Stimulated activated CD8-positive, alpha-beta memory T cell treated with anti-CD3 and anti-CD28 coated beads, Interleukin-7, amount 100 ng/mL, for 24 hours (primary cell): ENCODE measurements at regions not wholly inside any gene's neighbourhood (a gene's known extent, or its start where the extent isn't known, plus 50 kb on each side); places are given as distances from the start of the nearest gene placed in this dataset.
"Not testable (repeated sequence)": the region's sequence is repeated elsewhere in the genome, so short reads cannot be mapped to it uniquely, and the experiment has no call there.

Experiments
- DNase-seq: peaks from one replicate; pipeline ENCODE4 v3.0.0-alpha.2; 2020; ENCODE audit warnings: low read depth

DNA sequence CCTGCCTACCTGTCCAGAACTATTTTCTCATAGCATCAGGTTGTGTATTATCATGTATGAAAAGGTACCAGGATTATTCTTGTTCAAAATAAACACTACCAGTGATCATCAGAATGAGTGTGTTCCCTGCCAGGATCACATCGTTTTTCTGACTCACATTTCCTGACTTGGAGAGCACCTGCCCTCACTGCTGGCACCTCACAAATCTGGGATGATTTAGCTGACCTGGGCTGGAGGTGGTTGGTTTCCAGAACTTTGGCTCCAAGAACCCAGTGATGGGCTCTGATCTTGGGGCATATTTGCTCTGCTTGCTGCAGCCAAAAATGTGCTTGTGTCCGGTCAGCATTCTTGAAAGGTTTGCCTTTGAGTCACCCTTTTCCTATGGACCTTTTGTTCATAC lies 836.3 kb upstream of the ACVR2A start:
- no peak for DNase-seq

DNA sequence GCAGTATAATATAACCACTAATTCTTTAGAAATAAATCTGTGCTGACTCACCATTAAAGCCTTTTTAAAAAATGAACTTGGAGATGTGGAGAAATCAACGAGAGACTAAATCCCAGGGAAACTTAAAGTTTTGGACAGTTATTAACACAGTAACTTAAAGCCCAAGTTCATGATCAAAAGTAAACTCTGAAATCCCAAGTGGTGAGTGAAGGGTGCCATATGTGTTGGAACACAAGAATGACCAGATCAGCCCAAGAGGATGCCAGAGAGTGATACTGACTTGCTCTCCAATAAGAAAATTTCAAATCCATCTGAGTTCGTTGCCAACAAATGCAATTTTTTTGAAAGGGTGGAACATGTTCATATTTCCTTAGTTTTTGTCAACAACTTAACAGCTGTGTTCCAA lies 838.1 kb upstream of the ACVR2A start:
- no peak for DNase-seq

DNA sequence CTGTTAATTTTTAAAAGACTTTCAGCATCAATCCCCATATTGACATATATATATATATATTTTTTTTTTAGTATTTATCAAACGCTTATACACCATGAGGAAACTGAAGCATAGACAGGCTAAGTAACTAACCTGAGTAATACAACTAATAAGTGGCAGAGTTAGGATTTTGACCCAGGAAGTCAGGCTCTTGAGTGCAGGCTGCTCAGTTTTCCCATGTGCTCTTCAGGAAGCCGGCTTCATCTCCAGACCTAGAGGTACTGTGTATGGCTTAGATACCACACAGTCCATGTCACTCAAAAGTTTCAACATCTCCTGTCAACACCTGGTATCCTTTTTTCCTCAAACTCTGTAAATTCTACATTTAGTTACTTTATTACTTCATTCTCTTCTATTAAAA lies 841.7 kb upstream of the ACVR2A start:
- no peak for DNase-seq

DNA sequence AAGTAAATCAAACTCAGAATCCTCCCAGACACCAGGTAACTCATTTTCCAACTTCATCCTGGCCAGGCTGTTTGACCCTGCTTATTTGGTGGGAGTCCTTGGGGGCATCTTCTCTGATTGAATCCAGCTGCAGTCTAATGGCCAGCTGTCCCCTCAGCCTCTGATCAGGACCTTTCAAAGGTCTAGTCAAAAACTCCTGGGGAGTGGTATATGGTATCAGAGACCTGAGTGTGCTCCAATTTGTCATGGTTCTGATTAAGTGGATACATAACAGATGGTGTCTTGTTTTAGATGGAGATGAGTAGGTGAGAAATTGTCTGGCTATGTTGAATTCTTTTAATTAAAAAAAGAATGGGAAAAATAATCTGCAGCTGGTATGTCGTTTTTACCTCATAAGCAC lies 842.6 kb upstream of the ACVR2A start:
- no peak for DNase-seq

DNA sequence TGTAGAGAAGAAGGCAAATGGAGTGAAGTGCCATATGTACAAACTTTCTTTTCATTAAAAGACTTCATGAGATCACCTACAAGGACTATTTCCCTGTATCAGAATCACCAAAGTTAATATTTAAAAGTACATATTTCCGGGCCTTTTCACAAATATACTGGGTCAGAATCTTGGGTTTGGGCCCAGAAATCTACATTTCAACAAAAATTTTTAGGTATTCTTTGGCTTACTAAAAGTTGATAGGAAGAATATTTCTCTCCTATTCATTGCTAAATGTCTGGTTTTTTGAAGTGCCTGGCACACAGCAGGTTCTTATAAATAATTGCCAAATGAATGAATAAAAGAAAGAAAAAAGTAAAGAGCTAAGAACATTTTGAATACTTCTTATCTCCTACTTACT lies 843.8 kb upstream of the ACVR2A start:
- DNase-seq: no peak

DNA sequence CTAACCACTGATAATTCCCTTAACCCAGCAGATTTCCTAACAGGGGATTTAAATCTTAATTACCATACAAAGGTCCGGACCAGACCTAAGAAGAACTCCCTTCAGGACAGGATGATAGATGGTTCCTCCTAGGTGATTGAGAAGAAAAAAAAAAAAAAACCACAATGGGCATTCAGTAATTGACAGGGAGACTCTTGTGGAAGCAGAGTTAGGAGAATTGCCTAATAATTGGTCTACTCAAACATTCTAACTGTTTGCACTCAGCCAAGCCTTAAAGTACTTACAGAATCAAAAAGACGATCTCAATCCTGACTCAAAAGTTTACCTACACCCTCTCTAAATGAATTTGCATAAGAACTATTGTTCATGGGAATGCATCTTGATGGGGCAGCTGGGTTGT lies 844.7 kb upstream of the ACVR2A start:
- not testable (repeated sequence) for DNase-seq

DNA sequence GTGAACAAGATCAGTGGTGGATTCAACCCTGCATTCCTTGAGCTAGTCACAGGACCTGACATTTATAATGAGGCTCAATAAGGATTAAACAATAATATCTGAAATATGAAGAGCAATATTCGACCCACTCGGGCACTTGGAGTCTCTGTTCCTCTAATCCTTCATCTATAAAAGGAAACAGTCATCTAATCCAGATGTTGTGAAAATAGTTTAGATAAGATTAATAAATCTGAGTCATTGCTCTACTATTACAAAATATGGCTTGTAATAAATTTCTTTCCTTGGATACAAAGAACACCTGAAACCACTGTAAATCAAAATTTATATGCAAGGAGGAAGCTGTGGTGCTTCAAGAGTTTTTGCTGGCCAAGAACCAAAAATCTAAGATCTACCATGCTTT lies 846.9 kb upstream of the ACVR2A start:
- no peak for DNase-seq

DNA sequence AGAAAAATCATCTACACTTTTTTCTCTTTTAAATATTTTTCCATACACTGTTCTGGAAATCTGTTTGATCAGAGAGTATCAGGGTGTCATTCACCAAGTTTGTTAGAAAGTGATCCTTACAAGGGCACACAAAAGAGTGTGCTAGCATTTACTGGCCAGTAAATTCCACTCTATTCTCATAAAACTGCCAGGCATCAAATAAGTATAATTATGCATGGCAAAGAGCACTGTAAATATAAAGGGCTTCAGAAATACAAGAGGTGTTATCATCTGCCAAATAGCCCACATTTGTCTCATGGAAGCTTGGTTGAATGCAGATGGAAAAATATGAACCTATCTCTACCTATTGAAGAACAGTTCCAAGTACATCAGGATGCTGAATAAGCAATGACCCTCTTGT lies 847.3 kb upstream of the ACVR2A start:
- DNase-seq: no peak

DNA sequence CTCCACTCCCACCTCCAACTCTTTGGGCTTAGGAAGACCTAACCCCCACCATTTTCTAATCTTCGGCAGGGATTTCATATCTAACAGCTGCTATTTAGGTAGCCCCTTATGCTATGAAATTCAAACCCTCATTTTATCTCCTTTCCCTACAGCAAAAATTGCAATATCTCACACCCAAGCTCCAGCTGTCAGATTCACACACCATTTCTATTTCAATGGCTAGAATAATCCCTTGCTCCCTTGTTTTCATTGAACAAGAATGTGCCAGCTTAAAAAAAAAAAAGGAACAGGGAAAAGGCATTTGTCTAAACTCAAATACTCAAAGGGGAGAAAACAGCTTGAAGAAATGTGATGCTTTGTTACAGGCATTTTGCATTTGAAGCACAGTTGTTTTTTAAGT lies 850.6 kb upstream of the ACVR2A start:
- DNase-seq: no peak

DNA sequence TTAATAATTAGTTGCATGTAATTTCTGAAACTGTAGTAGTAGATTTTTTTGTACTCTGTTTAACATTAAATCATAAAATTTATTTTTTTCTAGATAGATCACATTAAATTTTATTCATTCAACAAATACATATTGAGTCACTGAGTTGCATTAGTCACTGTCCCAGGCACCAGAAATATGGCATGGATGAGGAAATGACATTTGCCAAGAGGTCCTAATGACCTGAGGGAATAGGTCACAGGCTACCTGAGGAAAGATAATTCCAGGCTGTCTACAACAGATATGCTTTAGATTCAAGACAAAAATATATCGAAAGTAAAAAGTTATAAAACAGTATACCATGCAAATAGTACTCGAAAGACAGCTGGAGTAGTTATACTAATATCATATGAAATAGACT lies 852.4 kb upstream of the ACVR2A start:
- no peak for DNase-seq

DNA sequence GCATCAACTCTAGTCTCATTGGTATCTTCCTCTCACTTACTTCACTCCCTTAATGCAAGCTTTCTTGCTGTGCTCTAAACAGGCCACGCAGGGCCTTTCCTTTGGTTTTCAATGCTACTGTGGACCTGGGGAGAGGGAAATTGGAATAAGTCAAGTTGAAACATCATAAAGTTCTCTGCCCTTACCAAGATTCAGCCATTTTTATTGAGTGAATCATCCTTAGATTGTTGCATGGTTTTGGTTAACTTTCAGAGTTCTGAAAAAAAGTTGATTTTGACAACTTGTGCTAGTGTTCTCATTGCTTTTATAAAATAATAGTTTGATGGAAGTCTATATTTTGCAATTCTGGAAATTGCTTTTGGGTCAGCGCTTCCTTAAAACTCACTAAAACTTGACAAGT lies 852.8 kb upstream of the ACVR2A start:
- DNase-seq: no peak

DNA sequence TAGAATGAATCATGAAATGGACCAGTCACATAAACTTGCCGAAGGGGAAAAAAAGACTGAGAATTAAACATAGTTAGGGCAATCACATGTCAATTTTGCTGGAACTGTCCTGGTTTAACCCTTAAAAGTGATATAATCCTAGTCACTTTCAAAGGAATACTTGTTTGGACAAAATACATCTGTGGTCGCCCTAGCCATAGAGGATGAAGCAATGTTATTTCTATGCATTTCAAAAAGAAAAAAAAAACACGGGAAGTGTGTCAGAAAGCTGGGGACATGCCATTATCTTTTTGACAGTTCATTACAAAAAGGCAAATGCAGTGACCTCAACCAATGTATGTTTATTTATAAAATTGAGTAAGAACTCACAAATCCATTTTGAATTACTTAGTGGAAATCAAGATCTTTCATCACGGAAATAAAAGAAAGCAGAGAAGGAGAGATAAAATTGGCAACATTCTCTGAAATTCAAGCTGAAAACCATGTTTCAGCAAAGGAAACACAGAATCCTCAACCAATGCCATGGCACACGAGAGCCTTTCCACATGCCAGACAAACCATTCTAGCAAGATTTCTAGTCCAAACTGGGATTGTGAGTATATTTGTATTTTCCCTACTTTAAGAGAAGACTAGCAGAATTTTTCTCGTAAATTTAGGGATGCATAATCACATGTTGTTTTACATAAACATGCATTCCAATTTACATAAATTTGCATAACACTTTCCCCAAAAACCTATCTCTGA lies 854.3 kb upstream of the ACVR2A start:
- no peak for DNase-seq

DNA sequence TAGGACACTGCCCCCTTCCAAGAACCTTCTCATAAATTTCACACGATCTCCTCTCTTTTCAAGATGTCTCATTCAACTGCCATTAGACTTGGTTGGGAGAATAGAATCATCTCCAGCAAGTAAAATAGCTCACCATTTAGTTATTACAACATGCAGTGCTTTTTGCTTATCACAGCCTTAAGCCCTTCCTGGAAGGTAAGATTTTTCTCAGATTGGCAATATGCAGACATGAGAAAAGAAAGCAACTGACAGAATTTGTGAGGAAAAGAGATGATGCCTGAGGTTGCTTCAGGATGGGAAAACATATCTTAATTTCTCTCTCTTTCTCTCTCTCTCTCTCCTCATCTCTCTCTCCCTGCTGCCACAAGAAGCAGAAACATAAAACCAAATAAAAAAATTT lies 855.1 kb upstream of the ACVR2A start:
- DNase-seq: no peak

DNA sequence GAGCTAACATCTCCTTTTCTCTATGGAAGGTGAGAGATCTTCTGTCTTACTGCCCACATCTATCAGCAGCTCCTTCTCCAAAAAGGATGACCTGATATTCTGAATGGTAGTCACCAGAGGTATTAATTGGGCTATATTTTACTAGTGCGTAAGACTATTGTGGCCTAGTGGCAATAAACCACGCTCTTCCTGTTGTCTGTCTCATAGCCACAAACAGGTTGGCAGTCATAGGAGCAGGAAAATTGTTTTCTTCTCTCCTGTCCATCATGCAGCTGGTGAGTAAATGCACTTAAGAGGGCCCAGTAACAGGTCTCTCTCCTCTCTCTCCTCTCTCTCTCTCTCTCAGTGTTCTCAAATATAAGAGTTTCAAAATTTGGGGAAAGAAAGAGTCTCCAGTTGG lies 856.8 kb upstream of the ACVR2A start:
- no peak for DNase-seq

DNA sequence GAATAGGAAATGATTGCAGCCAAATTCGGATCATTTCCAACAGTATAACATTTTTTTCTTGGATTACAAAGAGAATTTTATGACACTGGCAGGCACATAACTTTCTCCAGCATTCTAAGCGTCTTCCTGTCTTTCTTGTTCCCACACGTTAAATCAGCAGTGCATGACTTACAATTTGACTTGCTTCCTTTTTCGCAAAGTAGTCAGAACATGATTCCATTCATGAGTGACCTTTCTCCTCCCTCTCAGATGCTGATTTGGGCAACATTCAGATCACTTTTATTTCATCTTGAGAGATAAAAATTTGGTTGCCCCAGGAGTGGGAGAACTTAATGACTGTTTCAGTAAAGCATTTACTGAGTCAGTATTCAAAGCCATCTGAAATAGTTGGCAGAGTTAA lies 858.7 kb upstream of the ACVR2A start:
- no peak for DNase-seq

DNA sequence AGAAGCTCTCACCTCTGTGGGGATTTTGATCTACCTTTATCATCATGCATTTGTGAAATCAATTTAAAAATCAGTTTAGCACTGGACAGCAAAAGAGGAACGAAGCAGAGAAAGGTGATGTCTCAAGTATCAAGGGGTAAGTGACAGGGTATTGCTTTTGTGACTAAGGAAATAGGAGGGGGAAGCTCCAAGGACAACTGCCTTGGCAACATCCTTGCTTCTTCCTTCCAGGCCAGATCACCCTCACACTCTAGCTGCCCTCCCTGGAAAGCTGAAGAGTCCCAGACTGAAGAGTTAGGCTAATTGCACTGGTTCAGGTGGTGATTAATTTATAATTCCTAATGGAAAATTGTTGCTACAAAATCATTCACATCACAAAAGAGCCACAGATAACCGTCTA lies 859.1 kb upstream of the ACVR2A start:
- DNase-seq: no peak

DNA sequence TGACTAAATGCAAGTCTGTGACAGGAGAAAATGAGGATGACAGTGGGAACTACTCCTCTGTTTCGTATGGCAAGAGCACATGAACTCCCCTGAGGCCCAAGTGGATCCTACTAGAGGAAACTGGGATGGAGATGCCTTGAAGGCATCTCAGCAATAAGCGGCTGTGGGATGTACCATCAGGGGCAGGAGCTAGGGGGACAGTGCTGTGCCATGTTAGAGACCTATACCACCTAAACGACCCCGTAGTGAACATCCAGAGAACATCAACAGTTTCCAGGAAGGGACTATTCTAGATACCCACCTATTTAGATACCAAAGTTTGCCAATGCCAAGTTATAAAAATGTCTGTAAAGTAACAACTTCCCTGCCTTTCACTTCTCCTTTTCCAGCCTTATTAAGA lies 860.8 kb upstream of the ACVR2A start:
- DNase-seq: no peak

DNA sequence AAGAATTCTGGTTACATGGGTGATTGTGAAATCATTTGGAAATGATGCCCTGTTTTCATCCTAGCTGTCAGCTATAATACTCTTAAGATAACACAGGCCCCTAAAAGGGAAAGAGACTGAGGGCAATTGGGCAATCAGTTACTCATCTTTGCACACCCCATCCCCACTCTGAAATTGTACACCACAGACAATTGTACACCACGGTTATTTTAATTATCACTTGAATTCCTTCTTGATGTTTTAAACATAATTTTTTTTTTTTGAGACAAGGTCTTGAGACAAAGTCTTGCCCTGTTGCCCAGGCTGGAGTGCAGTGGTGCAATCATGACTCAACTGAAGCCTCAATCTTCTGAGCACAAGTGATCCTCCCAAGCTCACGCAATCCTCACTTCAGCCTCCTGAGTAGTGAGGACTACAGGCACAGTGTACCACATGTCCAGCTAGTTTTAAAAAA lies 862.4 kb upstream of the ACVR2A start:
- no peak for DNase-seq

DNA sequence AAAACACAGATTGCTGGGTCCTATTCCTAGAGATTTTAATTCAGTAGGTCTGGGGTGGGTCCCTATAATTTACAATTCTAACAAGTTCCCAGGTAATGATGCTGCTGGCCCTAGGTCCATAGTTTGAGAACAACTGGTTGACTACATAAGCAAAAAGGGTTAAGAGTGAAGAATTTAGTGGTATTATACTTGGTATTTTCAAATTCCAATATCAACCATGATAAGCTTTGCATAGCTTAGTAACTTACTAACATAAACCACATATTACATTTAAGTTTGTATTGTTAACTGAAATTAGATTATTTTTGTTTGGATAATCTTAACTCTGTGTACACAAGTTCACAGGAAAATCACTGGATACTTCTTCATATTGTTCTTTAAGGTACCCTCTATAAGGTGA lies 862.9 kb upstream of the ACVR2A start:
- no peak for DNase-seq

DNA sequence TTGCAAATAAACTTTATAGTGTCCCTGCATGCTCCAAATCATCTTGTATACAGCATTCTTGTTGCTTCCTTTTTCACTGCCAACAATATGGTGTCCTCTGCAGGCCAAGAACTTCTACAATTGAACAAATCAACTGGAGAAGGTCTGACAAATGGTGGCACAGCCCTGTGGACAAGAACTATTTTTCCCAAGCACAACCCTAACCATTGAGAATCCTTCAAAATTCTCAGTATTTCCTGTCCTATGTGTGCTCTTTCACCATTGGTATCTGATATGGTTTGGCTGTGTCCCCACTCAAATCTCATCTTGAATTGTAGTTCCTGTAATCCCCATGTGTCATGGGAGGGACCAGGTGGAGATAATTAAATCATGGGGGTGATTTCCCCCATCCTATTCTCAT lies 865.1 kb upstream of the ACVR2A start:
- DNase-seq: no peak

DNA sequence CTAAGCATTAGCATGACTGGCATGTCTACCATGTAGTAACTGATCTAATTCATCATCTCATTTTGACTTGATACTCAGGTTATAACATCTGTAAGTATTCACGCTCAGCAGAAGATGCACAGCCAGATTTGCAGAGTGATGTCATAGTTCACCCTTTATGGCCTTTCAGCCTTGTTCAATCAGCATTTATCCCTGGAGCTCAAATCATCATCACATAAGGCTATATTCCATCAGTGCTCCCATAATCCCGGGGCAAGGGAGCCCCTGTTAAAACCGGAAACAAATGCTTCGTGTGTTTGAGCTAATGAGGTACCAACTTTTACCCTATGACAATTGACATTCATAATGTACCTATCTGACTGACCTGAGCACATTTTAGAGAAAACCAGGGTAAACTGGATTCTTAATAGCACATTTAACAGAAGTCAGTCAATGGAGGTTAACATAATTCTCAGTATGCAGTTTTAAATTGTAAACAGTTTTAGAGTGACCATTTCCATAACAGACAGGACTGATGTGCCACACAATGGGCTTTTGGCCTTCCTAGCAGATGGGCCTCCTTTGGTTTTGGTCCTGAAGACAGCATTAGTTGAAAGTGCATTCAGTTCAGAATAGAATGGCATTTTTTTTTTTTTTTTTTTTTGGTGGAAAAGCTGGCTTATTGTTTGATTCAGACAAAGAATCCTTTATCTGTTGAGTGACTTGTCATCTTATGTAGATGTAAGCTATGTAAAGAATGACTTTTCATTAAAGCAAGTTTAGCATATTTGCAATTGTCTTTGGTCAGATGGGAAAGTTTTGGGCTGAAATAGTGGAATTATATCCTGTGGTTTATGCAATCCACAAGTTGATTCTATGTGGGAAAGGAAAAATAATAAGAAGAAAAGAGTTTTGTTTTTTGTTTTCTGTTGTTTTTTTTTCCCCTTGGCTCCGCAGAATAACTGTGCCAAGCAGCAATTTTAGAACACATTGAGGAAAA lies 866.0 kb upstream of the ACVR2A start:
- no peak for DNase-seq

DNA sequence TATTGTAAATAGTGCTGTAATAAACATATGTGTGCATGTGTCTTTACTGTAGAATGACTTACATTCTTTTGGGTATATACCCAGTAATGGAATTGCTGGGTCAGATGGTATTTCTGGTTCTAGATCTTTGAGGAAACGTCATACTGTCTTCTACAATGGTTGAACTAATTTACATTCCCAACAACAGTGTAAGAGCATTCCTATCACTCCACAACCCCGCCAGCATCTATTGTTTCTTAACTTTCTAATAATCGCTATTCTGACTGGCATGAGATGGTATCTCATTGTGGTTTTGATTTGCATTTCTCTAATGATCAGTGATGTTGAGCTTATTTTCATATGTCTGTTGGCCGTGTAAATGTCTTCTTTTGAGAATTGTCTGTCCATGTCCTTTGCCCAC lies 873.8 kb upstream of the ACVR2A start:
- DNase-seq: not testable (repeated sequence)

DNA sequence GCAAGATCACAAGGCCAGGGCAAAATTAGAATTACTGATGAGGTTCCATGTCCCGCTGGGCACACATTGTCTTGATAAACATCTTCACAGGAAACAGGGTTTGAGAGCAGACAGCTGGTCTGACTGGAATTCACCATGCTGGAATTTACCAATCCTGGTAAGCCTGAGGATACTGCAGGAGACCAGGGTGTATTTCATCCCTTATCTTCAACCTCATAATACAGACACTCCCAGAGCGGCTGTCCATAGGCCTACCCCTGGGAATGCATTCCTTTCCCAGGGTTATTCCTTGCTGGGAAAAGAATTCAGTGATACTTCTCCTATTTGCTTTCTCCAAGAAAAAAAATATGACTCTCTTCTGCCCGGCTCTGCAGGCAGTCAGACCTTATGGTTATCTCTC lies 875.1 kb upstream of the ACVR2A start:
- DNase-seq: not testable (repeated sequence)
